ENCODE measurements at regions not wholly inside any gene's neighbourhood (a gene's known extent, or its start where the extent isn't known, plus 50 kb on each side); places are given as distances from the start of the nearest gene placed in this dataset.

- Histone ChIP-seq H3K27me3 (ENCODE audit: control insufficient read depth, insufficient read depth, low read length) (no peaks in the 10 kb centered on the region), H3K4me3 (ENCODE audit: insufficient read depth, low read depth, low read length) (no peak overlapping the region), H3K36me3 (replicated peaks; ENCODE audit: control insufficient read depth, insufficient read depth, low read length) (no peaks in the 10 kb centered on the region)
- no peak for DNase-seq
These were observed 78.5 kb downstream of the HMHB1 start for GRCh38 chr5:143890487-143890886.

DNA sequence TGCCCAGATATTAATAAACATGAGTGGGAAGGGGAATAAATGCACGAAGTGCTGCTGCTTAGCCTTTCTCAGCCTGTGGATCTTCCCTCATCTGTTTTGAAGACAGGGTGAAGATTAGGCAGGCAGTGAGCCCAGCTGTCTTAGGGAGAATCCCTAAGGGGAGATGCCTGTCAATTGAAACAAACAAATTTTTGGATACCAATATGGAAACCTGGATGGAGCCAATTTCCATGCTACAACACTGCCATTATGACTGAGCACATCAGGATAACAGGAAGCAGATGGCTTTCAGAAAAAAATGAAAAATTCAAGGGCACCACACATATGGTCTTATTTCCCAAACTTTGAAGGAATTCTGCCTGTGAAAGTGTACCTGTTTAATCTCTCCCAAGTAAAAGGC lies 80.3 kb downstream of the HMHB1 start:
- Histone ChIP-seq H3K36me3 (replicated peaks; ENCODE audit: control insufficient read depth, insufficient read depth, low read length) (no peaks in the 10 kb centered on the region), H3K27me3 (ENCODE audit: control insufficient read depth, insufficient read depth, low read length) (no peaks in the 10 kb centered on the region), H3K4me3 (ENCODE audit: insufficient read depth, low read depth, low read length) (no peak overlapping the region)
- DNase-seq = no peak

- DNase-seq = no peak
- H3K36me3 ChIP-seq (replicated peaks; ENCODE audit: control insufficient read depth, insufficient read depth, low read length) = no peaks in the 10 kb centered on the region
- H3K4me3 ChIP-seq (ENCODE audit: insufficient read depth, low read depth, low read length) = no peak overlapping the region
- H3K27me3 ChIP-seq (ENCODE audit: control insufficient read depth, insufficient read depth, low read length) = no peaks in the 10 kb centered on the region
These were observed 80.9 kb downstream of the HMHB1 start for GRCh38 chr5:143892908-143893307.

DNA sequence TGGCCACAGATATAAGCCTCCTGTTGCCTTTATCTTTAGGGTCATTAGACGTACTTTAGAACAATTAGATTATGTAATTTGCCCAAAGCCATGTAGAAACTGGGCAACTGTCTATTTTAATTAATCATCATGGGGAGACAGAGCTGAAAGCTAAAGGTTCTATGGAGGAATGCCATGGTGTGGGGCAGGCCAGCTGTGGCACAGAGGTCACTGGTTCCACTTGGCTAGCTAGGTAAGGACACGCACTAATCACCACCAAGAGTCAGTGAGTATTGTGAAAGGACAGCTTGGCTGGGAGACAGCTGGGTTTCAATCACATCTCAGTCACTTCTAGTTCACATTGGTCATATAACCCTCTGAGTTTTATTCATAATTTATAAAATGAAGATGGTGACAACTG lies 81.7 kb downstream of the HMHB1 start:
- Histone ChIP-seq H3K4me3 (ENCODE audit: insufficient read depth, low read depth, low read length) (no peak overlapping the region), H3K36me3 (replicated peaks; ENCODE audit: control insufficient read depth, insufficient read depth, low read length) (no peaks in the 10 kb centered on the region), H3K27me3 (ENCODE audit: control insufficient read depth, insufficient read depth, low read length) (no peaks in the 10 kb centered on the region)
- DNase-seq = no peak

- Histone ChIP-seq H3K36me3 (replicated peaks; ENCODE audit: control insufficient read depth, insufficient read depth, low read length) (no peaks in the 10 kb centered on the region), H3K4me3 (ENCODE audit: insufficient read depth, low read depth, low read length) (no peak overlapping the region), H3K27me3 (ENCODE audit: control insufficient read depth, insufficient read depth, low read length) (no peaks in the 10 kb centered on the region)
- DNase-seq = no peak
These were observed 84.6 kb downstream of the HMHB1 start for GRCh38 chr5:143896516-143896915.

- Histone ChIP-seq H3K36me3 (replicated peaks; ENCODE audit: control insufficient read depth, insufficient read depth, low read length) (no peaks in the 10 kb centered on the region), H3K27me3 (ENCODE audit: control insufficient read depth, insufficient read depth, low read length) (no peaks in the 10 kb centered on the region), H3K4me3 (ENCODE audit: insufficient read depth, low read depth, low read length) (no peak overlapping the region)
- DNase-seq = no peak
These were observed 85.0 kb downstream of the HMHB1 start for GRCh38 chr5:143896966-143897365.

GRCh38 chr5:143898381-143898780 lies 86.4 kb downstream of the HMHB1 start:
- Histone ChIP-seq H3K27me3 (ENCODE audit: control insufficient read depth, insufficient read depth, low read length) (no peaks in the 10 kb centered on the region), H3K36me3 (replicated peaks; ENCODE audit: control insufficient read depth, insufficient read depth, low read length) (no peaks in the 10 kb centered on the region), H3K4me3 (ENCODE audit: insufficient read depth, low read depth, low read length) (no peak overlapping the region)
- no peak for DNase-seq

GRCh38 chr5:143898916-143899591 lies 87.1 kb downstream of the HMHB1 start:
- no peaks in the 10 kb centered on the region for H3K36me3 ChIP-seq (replicated peaks; ENCODE audit: control insufficient read depth, insufficient read depth, low read length)
- H3K27me3 ChIP-seq (ENCODE audit: control insufficient read depth, insufficient read depth, low read length) = no peaks in the 10 kb centered on the region

GRCh38 chr5:143908959-143909358 lies 97.0 kb downstream of the HMHB1 start:
- DNase-seq = no peak
- H3K4me3 ChIP-seq (ENCODE audit: insufficient read depth, low read depth, low read length) = no peak overlapping the region
- no peaks in the 10 kb centered on the region for H3K27me3 ChIP-seq (ENCODE audit: control insufficient read depth, insufficient read depth, low read length)

More at GRCh38 chr5:143898916-143899591, 87.1 kb downstream of the HMHB1 start:
- no peak overlapping the region for H3K4me3 ChIP-seq (ENCODE audit: insufficient read depth, low read depth, low read length)
- no peak for DNase-seq

DNA sequence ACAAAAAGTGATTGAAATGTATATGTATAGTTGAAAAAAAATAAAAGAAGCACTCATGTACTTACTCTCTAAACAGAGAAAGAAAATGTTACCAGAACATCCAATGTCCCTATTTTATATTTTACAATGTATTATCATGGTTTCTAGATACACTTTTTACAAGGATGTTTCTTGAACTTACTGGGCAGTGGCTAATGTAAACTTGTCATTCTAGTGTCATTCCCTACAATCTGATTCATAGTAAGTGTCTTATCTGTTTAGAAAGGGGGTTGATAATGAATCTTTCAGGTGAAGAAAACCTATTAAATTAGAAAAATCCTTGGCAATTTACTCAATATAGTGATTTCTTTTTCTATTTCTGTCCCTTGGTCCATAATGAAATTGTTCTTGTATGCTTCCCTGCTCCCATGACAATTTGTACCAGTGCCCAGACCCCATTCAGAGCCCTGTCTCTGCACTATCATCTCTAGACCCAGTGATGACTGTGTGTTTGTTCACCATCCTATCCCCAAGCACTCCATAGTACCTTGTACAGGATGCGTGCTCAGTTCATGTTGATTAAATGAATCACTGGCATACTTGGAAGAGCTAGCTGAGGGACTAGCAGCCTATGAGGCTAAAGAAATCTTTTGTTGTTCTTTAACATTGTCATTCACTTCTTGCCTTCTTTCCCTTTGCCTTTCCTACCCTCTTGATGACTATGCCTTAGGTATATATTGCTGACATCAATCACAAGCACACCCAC lies 101.2 kb downstream of the HMHB1 start:
- Histone ChIP-seq H3K27me3 (ENCODE audit: control insufficient read depth, insufficient read depth, low read length) (no peaks in the 10 kb centered on the region), H3K4me3 (ENCODE audit: insufficient read depth, low read depth, low read length) (no peak overlapping the region), H3K36me3 (replicated peaks; ENCODE audit: control insufficient read depth, insufficient read depth, low read length) (no peaks in the 10 kb centered on the region)
- DNase-seq = no peak

More at GRCh38 chr5:143908959-143909358, 97.0 kb downstream of the HMHB1 start:
- H3K36me3 ChIP-seq (replicated peaks; ENCODE audit: control insufficient read depth, insufficient read depth, low read length) = no peaks in the 10 kb centered on the region

- no peaks in the 10 kb centered on the region for H3K27me3 ChIP-seq (ENCODE audit: control insufficient read depth, insufficient read depth, low read length)
These were observed 102.8 kb downstream of the HMHB1 start for GRCh38 chr5:143914756-143915155.

DNA sequence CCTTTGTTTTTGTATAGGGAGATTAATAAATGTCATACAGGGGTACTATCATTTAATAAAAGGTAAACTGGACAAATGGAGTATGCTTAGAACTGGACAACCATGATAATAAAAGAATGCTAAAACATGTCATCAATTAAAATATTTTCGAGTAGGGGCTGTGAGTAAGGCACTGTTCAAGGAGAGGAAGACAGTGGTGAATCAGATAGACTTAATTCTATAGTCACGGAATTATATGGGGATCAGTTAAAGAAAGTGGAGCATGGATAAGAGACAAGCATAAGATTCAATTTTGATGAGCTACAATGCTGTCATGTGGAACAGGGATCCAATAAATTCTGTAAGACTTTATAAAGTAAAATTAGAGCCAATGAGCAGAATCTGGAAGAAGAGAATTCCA lies 104.5 kb downstream of the HMHB1 start:
- Histone ChIP-seq H3K36me3 (replicated peaks; ENCODE audit: control insufficient read depth, insufficient read depth, low read length) (no peaks in the 10 kb centered on the region), H3K4me3 (ENCODE audit: insufficient read depth, low read depth, low read length) (no peak overlapping the region), H3K27me3 (ENCODE audit: control insufficient read depth, insufficient read depth, low read length) (no peaks in the 10 kb centered on the region)
- no peak for DNase-seq

More at GRCh38 chr5:143914756-143915155, 102.8 kb downstream of the HMHB1 start:
- Histone ChIP-seq H3K4me3 (ENCODE audit: insufficient read depth, low read depth, low read length) (no peak overlapping the region), H3K36me3 (replicated peaks; ENCODE audit: control insufficient read depth, insufficient read depth, low read length) (no peaks in the 10 kb centered on the region)
- DNase-seq = no peak

- no peak for DNase-seq
- Histone ChIP-seq H3K4me3 (ENCODE audit: insufficient read depth, low read depth, low read length) (no peak overlapping the region), H3K27me3 (ENCODE audit: control insufficient read depth, insufficient read depth, low read length) (no peaks in the 10 kb centered on the region), H3K36me3 (replicated peaks; ENCODE audit: control insufficient read depth, insufficient read depth, low read length) (no peaks in the 10 kb centered on the region)
These were observed 107.0 kb downstream of the HMHB1 start for GRCh38 chr5:143918961-143919360.

DNA sequence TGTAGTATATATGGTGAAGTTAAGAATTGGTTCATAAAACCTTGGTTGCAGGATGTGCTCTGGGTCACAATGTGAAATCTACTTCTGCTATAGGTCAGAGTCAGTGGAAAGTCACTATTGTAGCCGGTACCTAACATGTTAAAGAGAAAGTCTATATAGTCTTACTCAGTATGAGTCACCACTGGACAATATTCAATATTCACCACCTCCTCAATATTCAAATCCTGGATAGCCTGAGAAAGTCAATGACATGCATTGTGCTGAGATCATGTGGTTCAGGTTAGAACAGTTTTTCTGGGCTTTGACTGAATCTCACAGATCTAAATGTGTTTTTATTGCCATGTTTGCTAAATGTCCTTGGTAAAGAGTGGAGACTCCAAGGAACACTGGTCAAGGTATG lies 108.8 kb downstream of the HMHB1 start:
- no peaks in the 10 kb centered on the region for H3K27me3 ChIP-seq (ENCODE audit: control insufficient read depth, insufficient read depth, low read length)
- H3K36me3 ChIP-seq (replicated peaks; ENCODE audit: control insufficient read depth, insufficient read depth, low read length) = no peaks in the 10 kb centered on the region
- no peak for DNase-seq
- no peak overlapping the region for H3K4me3 ChIP-seq (ENCODE audit: insufficient read depth, low read depth, low read length)

DNA sequence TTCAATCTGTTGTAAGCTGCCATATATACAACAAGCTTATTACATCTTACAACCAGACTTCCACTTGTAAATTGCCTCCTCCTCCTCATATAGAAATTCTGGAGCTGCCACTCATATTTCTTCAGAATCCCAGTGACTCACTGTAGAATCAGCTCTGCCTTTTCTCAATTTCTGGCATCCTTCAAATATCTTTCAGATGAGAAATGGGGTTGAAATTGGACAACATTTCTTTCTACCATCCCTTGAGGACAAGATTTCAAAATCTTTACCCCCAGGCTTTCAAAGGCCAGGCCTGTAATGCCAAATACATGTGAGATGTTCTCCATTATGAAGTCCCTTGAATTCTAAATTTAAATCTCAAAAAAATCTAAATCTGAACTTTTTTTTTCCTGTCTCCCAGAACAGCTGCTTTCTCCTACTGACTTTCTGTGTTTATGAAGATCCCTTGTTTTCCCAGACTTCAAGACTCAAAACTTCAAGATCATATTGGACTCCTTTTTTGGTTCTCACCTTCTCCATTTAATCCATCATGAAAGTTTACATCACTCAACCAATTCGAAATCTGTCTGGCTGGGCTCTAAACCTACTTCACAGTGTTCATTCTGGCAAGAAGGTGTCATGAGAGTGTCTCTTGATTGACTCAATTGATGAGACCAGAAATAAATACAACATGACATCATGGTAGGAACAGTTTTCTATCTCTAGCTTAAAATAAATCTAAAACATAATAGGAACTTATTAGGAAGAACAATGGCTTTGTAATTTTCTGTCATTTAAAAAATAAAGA lies 109.8 kb downstream of the HMHB1 start:
- Histone ChIP-seq H3K4me3 (ENCODE audit: insufficient read depth, low read depth, low read length) (no peak overlapping the region), H3K36me3 (replicated peaks; ENCODE audit: control insufficient read depth, insufficient read depth, low read length) (no peaks in the 10 kb centered on the region), H3K27me3 (ENCODE audit: control insufficient read depth, insufficient read depth, low read length) (no peaks in the 10 kb centered on the region)
- no peak for DNase-seq
